Heart left ventricle (tissue), 16 donors: ENCODE measurements at regions not wholly inside any gene's neighbourhood (a gene's known extent, or its start where the extent isn't known, plus 50 kb on each side); places are given as distances from the start of the nearest gene placed in this dataset.
"Not testable (repeated sequence)": the region's sequence is repeated elsewhere in the genome, so short reads cannot be mapped to it uniquely, and the experiment has no call there.

Experiments used
- ATAC-seq, 4 donors: fragments of 200-7000 bp; cut with Tn5 transposase; one replicate each; pipeline ENCODE4 v1.9.1; 2020 to 2022; ENCODE audit warnings: moderate library complexity in 4 of 4, mild to moderate bottlenecking in 3 of 4, moderate number of reproducible peaks in 1 of 4
- DNase-seq, 5 donors: peaks; one replicate each; pipeline ENCODE4 v3.0.0-alpha.2; 2020
- H3K27ac ChIP-seq, 12 donors: fragments of 200-600 bp; sonication (generic) in 4 of 12; one replicate each; pipeline versions ENCODE4 v1.5.0 to v1.8.0; 2016 to 2022; ENCODE audit warnings: mild to moderate bottlenecking in 2 of 12
- H3K27me3 ChIP-seq, 9 donors: fragments of 200-600 bp; sonication (generic) in 2 of 9; one replicate each; pipeline versions ENCODE4 v1.5.1 to v1.8.0; 2016 to 2022; ENCODE audit warnings: mild to moderate bottlenecking in 3 of 9
- H3K36me3 ChIP-seq, 9 donors: fragments of 200-600 bp; sonication (generic) in 2 of 9; one replicate each; pipeline versions ENCODE4 v1.5.0 to v1.8.0; 2018 to 2022; ENCODE audit warnings: mild to moderate bottlenecking in 2 of 9
- H3K4me1 ChIP-seq, 12 donors: fragments of 200-600 bp; sonication (generic) in 4 of 12; one replicate each; pipeline versions ENCODE4 v1.5.0 to v1.8.0; 2016 to 2022; ENCODE audit warnings: mild to moderate bottlenecking in 3 of 12
- H3K4me3 ChIP-seq, 12 donors: fragments of 200-600 bp; sonication (generic) in 4 of 12; one replicate each; pipeline versions ENCODE4 v1.5.0 to v1.8.0; 2017 to 2022; ENCODE audit warnings: mild to moderate bottlenecking in 9 of 12, moderate library complexity in 4 of 12
- H3K9me3 ChIP-seq, 12 donors: fragments of 200-600 bp; sonication (generic) in 4 of 12; one replicate each; pipeline versions ENCODE4 v1.5.0 to v1.8.0; 2016 to 2022; ENCODE audit warnings: mild to moderate bottlenecking in 1 of 12
- POLR2A ChIP-seq, 2 donors: fragments of 450-650 bp; IDR thresholded peaks; one replicate each; pipeline ENCODE4 v1.6.1; 2017; ENCODE audit warnings: antibody characterized with exemption in 2 of 2, mild to moderate bottlenecking in 2 of 2, moderate library complexity in 2 of 2
- WGBS, 4 donors: extraction: QIAGEN DNeasy Blood & Tissue Kit in 2 of 4; methylation state at CpG; one replicate each; pipeline versions ENCODE4 v1.1.5 to v1.1.7; 2013 to 2018; 5-methylcytosine and 5-hydroxymethylcytosine counted together
- intact Hi-C, 10 donors: fragments of 100-400 bp; cut with DNase I; formaldehyde crosslinking; loops; one replicate each; pipeline versions ENCODE4 v1.11.1 to v1.14.2; 2022
- TF ChIP-seq, protein P1 (sequence below), 12 donors: fragments of 200-600 bp; sonication (generic) in 4 of 12; IDR thresholded peaks; one replicate each; pipeline versions ENCODE4 v1.5.0 to v1.8.0; 2018 to 2022; ENCODE audit warnings: antibody characterized with exemption in 12 of 12, mild to moderate bottlenecking in 5 of 12
- donor health status: ischemic (EF 13 %, LVEDD 7.1; RV severe dilation, severe dysfunction).
- donor health status: healthy with polysubstance abuse.
- donor health status: DM: no; HTN: yes; CAD: no.
- donor health status: DM: no; HTN: no; CAD: no.
- donor health status: ischemic (EF 25% LVEDD 6.9; RV normal size, moderate dysfunction).
- donor health status: ischemic (EF 25% LVEDD 5.7; RV mildly dilated, moderate dysfunction).
- donor health status: healthy.
- donor health status: DM: yes; HTN: yes; CAD: no.
- donor health status: ischemic (EF 35%, LVEDD 5.7; RV mildly dilated, moderate dysfunction).
- donor health status: nonischemic (EF 11% LVEDD 7.7; RV severe dilation, severe dysfunction).
- donor health status: DM: yes; HTN: yes; CAD: no.
- donor health status: PGD.
- donor health status: ischemic (EF 29% LVEDD 5.4; RV normal size, mild dysfunction).
- donor health status: nonischemic (EF 23%, LVEDD 6.1; RV moderate dilation, normal function).

DNA sequence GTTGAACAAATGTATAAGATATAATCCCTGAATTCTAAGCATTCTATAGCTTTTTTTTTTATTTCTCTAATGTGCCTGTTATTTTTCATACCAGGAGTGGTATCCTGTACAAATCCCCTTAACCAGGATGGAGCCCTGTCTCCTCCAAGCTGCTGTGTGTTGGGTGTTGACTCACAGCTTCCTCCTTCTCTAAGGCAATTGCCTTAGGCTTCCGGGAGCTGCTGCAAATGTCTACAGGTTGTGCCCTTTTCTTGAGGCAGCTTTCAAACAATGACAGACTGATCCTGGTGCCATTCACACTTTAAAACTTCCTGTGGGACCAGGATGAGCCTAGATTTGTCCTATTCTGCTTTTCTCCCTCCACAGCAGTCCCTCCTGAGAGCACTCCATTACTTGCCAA lies 173.2 kb downstream of the BTBD3 start:
- Histone ChIP-seq H3K9me3 (no peaks in the 10 kb centered on the region), H3K27me3 (no peaks in the 10 kb centered on the region), H3K4me1 (no peaks in the 10 kb centered on the region), H3K4me3 (no peak overlapping the region), H3K36me3 (no peaks in the 10 kb centered on the region), H3K27ac (no peak overlapping the region)
- ATAC-seq, result peak in 1 of 4 donors; percentile 58
- no peak for DNase-seq
- intact Hi-C loops, result loop anchor here in 1 of 10 donors (10.0 kb wide), 2 partner anchors 56 to 136 kb away; no protein-coding TSS in a partner anchor
- 42 to 73% (median 63%) methylated on average over 1 of the region's 1 CpG for WGBS, 4 donors
- TF ChIP-seq, protein P1, sequence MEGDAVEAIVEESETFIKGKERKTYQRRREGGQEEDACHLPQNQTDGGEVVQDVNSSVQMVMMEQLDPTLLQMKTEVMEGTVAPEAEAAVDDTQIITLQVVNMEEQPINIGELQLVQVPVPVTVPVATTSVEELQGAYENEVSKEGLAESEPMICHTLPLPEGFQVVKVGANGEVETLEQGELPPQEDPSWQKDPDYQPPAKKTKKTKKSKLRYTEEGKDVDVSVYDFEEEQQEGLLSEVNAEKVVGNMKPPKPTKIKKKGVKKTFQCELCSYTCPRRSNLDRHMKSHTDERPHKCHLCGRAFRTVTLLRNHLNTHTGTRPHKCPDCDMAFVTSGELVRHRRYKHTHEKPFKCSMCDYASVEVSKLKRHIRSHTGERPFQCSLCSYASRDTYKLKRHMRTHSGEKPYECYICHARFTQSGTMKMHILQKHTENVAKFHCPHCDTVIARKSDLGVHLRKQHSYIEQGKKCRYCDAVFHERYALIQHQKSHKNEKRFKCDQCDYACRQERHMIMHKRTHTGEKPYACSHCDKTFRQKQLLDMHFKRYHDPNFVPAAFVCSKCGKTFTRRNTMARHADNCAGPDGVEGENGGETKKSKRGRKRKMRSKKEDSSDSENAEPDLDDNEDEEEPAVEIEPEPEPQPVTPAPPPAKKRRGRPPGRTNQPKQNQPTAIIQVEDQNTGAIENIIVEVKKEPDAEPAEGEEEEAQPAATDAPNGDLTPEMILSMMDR (IDR thresholded peaks at IDR 0.05), result no peak
- TF ChIP-seq POLR2A (IDR thresholded peaks at IDR 0.05), result no peak

DNA sequence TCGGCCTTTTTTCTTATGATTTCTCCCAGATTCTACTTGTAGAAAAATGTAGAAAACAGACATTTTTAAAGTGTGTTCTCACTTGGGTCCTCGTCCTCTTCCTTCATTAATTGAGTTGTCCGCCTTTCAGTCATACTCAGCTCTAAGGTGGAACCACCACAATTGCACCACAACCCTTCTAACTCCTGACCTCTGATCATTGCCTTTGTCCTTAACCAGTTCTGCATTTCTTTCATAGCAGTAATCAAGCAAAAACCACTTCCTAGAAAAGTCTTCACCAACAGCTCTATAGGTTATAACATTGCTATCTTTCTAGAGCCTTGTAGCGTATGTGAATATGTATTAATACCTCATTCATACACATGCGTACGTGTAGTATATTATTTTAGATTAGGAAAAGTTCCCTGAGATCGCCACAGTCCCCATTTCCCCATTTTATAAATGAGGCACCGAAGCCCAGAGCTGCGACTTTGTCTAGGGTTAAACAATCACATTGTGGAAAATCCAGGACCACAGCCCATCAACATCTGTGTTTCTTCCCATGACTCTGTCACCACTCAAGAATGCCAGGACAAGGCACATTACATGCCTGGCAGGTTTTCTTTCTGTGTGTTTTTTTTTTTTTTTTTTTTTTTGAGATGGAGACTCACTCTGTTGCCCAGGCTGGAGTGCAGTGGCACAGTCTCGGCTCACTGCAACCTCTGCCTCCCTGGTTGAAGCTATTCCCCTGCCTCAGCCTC lies 175.5 kb downstream of the BTBD3 start:
- intact Hi-C loops, result loop anchor here in 1 of 10 donors (10.0 kb wide), 2 partner anchors 58 to 138 kb away; no protein-coding TSS in a partner anchor
- WGBS, 4 donors, result 91 to 94% (median 93%) methylated on average over 10 of the region's 10 CpGs
- Histone ChIP-seq H3K4me1 (no peaks in the 10 kb centered on the region), H3K27me3 (no peaks in the 10 kb centered on the region), H3K9me3 (no peaks in the 10 kb centered on the region), H3K4me3 (no peak overlapping the region), H3K36me3 (no peaks in the 10 kb centered on the region), H3K27ac (no peak overlapping the region)
- DNase-seq (no peak), ATAC-seq (no peak)
- no peak for TF ChIP-seq POLR2A (IDR thresholded peaks at IDR 0.05)
- TF ChIP-seq, protein P1 (IDR thresholded peaks at IDR 0.05), result no peak

DNA sequence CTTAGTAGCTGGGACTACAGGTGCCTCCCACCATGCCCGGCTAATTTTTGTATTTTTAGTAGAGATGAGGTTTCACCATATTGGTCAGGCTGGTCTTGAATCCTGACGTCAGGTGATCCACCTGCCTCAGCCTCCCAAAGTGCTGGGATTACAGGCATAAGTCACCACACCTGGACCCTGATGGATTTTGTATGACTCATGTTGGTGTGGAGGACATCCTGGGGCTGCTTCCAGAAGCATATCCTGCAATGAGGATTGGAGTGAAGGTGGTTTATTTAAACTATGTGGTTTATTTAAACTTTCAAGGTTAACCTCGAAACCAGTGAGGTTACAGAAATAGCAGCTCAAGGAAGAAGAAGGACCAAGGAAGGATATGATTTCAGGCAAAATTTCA lies 176.1 kb downstream of the BTBD3 start:
- not testable (repeated sequence) for ATAC-seq
- intact Hi-C loops, result loop anchor here in 1 of 10 donors (10.0 kb wide), 2 partner anchors 59 to 139 kb away; no protein-coding TSS in a partner anchor
- 86 to 91% (median 89%) methylated on average over 3 of the region's 3 CpGs for WGBS, 4 donors

DNA sequence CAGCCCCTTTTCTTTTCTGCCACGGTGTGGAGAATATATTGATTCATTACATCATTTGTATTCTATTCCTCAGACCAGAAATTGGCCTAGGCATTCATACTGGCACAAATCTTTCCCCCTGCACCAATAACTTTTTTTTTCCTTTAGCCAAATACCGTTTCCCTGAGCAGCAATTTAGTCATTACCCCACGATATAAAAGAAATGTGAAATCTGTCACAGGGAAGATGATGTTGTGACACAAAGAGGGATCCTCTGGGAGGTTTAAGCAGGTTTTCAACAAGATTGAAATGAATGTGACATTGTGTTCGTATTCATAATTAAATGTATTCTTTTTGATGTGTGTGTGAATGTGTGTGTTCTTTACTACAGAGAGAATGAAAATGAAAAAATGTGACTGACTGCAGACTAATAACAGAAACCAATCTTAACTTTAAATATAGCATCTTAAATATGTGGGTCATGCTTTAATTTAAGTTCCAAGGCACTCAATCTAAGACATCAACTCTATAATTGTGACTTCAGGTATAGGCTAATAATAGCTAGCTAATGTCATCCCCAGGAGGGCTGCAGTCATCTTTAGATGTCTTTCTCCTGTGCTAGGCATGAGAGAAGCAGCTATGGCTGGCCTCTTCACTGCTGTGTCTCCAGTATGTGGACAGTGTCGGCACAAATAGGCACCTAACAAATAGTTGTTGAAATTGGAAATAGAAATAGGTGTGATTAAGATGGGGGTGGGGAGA lies 177.7 kb downstream of the BTBD3 start:
- DNase-seq (no peak), ATAC-seq (no peak)
- H3K4me3 ChIP-seq, result no peak overlapping the region
- H3K36me3 ChIP-seq, result no peaks in the 10 kb centered on the region
- no peaks in the 10 kb centered on the region for H3K9me3 ChIP-seq
- no peak overlapping the region for H3K27ac ChIP-seq
- 72 to 73% (median 72%) methylated on average over 5 of the region's 5 CpGs for WGBS, 4 donors
- H3K27me3 ChIP-seq, result no peaks in the 10 kb centered on the region
- H3K4me1 ChIP-seq, result no peaks in the 10 kb centered on the region
- intact Hi-C loops, result loop anchor here in 1 of 10 donors (10.0 kb wide), 2 partner anchors 61 to 141 kb away; no protein-coding TSS in a partner anchor
- TF ChIP-seq POLR2A (IDR thresholded peaks at IDR 0.05), result no peak
- TF ChIP-seq, protein P1 (IDR thresholded peaks at IDR 0.05), result no peak

More for the DNA sequence above, 176.1 kb downstream of the BTBD3 start:
- H3K36me3 ChIP-seq, H3K9me3 ChIP-seq, H3K27me3 ChIP-seq, H3K4me1 ChIP-seq, H3K4me3 ChIP-seq, H3K27ac ChIP-seq, DNase-seq: not testable (repeated sequence)
